Keratinocyte (primary cell): ENCODE measurements at regions not wholly inside any gene's neighbourhood (a gene's known extent, or its start where the extent isn't known, plus 50 kb on each side); places are given as distances from the start of the nearest gene placed in this dataset.

ENCODE experiments used
- DNase-seq: peaks from one replicate; pipeline ENCODE4 v3.0.0-alpha.2; 2011; ENCODE audit warnings: low read depth, missing footprints, low spot score
- FAIRE-seq: peaks from 2 replicates; lab custom pipeline; 2011; peaks lifted over from hg19 to GRCh38; lab: Jason Lieb, UNC
- H2AFZ ChIP-seq: 2 replicates; pipeline ENCODE4 v1.6.0; 2012; ENCODE audit warnings: low read length, control low read depth, inconsistent platforms; ENCODE audit not compliant: control insufficient read depth
- H3K27ac ChIP-seq: 2 replicates; pipeline ENCODE4 v1.5.1; 2011; ENCODE audit warnings: low read length; ENCODE audit not compliant: control insufficient read depth, insufficient read depth
- H3K27me3 ChIP-seq: 3 replicates; pipeline ENCODE4 v1.6.0; 2011; ENCODE audit warnings: low read length; ENCODE audit not compliant: control insufficient read depth, insufficient read depth; ENCODE audit errors: extremely low read depth
- H3K36me3 ChIP-seq, 2 experiments: 2 replicates in 1 of 2; 3 replicates in 1 of 2; pipeline ENCODE4 v1.5.1; 2011; ENCODE audit warnings: low read length in 2 of 2, mild to moderate bottlenecking in 1 of 2; ENCODE audit not compliant: control insufficient read depth in 2 of 2, insufficient read depth in 2 of 2; ENCODE audit errors: extremely low read depth in 1 of 2
- H3K4me1 ChIP-seq: 3 replicates; pipeline ENCODE4 v1.5.1; 2011; ENCODE audit warnings: low read length; ENCODE audit not compliant: control insufficient read depth, insufficient read depth; ENCODE audit errors: extremely low read depth
- H3K4me2 ChIP-seq: 3 replicates; pipeline ENCODE4 v1.6.0; 2011; ENCODE audit warnings: low read depth, low read length; ENCODE audit not compliant: control insufficient read depth, insufficient read depth; ENCODE audit errors: extremely low read depth
- H3K4me3 ChIP-seq, 3 experiments: fragments of 200-600 bp in 1 of 3; sonication (generic) in 1 of 3; 2 replicates in 2 of 3; 3 replicates in 1 of 3; pipeline ENCODE4 v1.5.1; 2011 to 2016; ENCODE audit warnings: low read length in 3 of 3, mild to moderate bottlenecking in 3 of 3, control low read depth in 2 of 3, inconsistent platforms in 1 of 3, low read depth in 1 of 3, mixed read lengths in 1 of 3, mixed run types in 1 of 3, moderate library complexity in 1 of 3; ENCODE audit not compliant: control insufficient read depth in 2 of 3, insufficient read depth in 2 of 3; ENCODE audit errors: extremely low read depth in 1 of 3
- H3K79me2 ChIP-seq: 2 replicates; pipeline ENCODE4 v1.6.0; 2012; ENCODE audit warnings: low read length; ENCODE audit not compliant: control insufficient read depth, insufficient read depth
- H3K9ac ChIP-seq: 3 replicates; pipeline ENCODE4 v1.6.0; 2011; ENCODE audit warnings: low read length; ENCODE audit not compliant: control insufficient read depth, insufficient read depth; ENCODE audit errors: extremely low read depth
- H3K9me1 ChIP-seq: 3 replicates; pipeline ENCODE4 v1.6.0; 2011; ENCODE audit warnings: low read length; ENCODE audit not compliant: control insufficient read depth, insufficient read depth; ENCODE audit errors: extremely low read depth
- H3K9me3 ChIP-seq: 2 replicates; pipeline ENCODE4 v1.5.1; 2012; ENCODE audit warnings: low read depth, low read length; ENCODE audit not compliant: control insufficient read depth
- H4K20me1 ChIP-seq: 3 replicates; pipeline ENCODE4 v1.6.0; 2011; ENCODE audit warnings: low read length; ENCODE audit not compliant: control insufficient read depth, insufficient read depth; ENCODE audit errors: extremely low read depth
- EZH2 ChIP-seq: IDR thresholded peaks from one replicate; pipeline ENCODE4 v1.6.1; 2012; ENCODE audit warnings: inconsistent platforms, mild to moderate bottlenecking, low read length, moderate library complexity
- dilution Hi-C: fragments of 300-500 bp; cut with MboI; formaldehyde crosslinking; loops from one replicate; pipeline ENCODE4 v1.7.0; 2020; ENCODE audit warnings: low sequenced_read_pairs; ENCODE audit not compliant: extremely low pct_ligation_motif_present
- TF ChIP-seq, protein P1 (sequence below), 3 experiments: IDR thresholded peaks in 1 of 3; conservative IDR thresholded peaks in 1 of 3; optimal IDR thresholded peaks in 1 of 3; 2 replicates in 2 of 3; 3 replicates in 1 of 3; pipeline versions ENCODE3 to v1.5.1; 2011; ENCODE audit warnings: low read length in 3 of 3, mild to moderate bottlenecking in 3 of 3, moderate library complexity in 2 of 3, control low read depth in 1 of 3, inconsistent platforms in 1 of 3; ENCODE audit not compliant: insufficient read depth in 2 of 3; ENCODE audit errors: extremely low read depth in 1 of 3

DNA sequence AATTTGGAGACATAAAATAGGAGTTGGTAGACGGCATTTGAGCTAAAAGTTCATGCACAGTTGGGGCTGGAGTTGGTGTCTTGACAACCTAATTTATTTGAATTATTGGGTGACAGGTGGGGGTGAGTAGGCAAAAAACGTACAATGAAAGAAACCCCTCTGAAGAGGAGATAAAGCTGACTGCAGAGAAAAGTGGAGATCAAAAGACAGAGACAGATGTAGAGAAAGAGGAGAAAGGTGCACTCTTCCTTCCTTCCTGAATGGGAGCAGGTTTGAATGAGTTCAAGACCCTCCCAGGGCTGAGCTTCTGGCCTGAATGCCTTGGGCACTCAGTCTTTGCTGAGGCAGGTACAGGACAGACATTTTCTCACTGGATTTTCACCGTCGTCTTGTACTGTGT is 284.3 kb downstream of the DHX35 start:
- no peaks in the 10 kb centered on the region for H3K36me3 ChIP-seq
- FAIRE-seq (no peak), DNase-seq (no peak)
- no peak overlapping the region for H3K27ac ChIP-seq
- dilution Hi-C loops: no loop called here
- H4K20me1 ChIP-seq: no peaks in the 10 kb centered on the region
- H3K9ac ChIP-seq: no peak overlapping the region
- H3K4me1 ChIP-seq: no peaks in the 10 kb centered on the region
- no peaks in the 10 kb centered on the region for H3K27me3 ChIP-seq
- no peaks in the 10 kb centered on the region for H3K9me3 ChIP-seq
- no peak overlapping the region for H2AFZ ChIP-seq
- no peaks in the 10 kb centered on the region for H3K9me1 ChIP-seq
- H3K4me2 ChIP-seq: no peak overlapping the region
- TF ChIP-seq, protein P1, sequence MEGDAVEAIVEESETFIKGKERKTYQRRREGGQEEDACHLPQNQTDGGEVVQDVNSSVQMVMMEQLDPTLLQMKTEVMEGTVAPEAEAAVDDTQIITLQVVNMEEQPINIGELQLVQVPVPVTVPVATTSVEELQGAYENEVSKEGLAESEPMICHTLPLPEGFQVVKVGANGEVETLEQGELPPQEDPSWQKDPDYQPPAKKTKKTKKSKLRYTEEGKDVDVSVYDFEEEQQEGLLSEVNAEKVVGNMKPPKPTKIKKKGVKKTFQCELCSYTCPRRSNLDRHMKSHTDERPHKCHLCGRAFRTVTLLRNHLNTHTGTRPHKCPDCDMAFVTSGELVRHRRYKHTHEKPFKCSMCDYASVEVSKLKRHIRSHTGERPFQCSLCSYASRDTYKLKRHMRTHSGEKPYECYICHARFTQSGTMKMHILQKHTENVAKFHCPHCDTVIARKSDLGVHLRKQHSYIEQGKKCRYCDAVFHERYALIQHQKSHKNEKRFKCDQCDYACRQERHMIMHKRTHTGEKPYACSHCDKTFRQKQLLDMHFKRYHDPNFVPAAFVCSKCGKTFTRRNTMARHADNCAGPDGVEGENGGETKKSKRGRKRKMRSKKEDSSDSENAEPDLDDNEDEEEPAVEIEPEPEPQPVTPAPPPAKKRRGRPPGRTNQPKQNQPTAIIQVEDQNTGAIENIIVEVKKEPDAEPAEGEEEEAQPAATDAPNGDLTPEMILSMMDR (optimal IDR thresholded peaks at IDR 0.05 in 1 of 3, IDR thresholded peaks at IDR 0.05 in 1 of 3, conservative IDR thresholded peaks at IDR 0.05 in 1 of 3; ENCODE audit: extremely low read depth in 1 of 3, insufficient read depth in 2 of 3, low read length in 3 of 3): no peak
- no peak for TF ChIP-seq EZH2
- no peaks in the 10 kb centered on the region for H3K79me2 ChIP-seq
- H3K4me3 ChIP-seq: no peak overlapping the region

DNA sequence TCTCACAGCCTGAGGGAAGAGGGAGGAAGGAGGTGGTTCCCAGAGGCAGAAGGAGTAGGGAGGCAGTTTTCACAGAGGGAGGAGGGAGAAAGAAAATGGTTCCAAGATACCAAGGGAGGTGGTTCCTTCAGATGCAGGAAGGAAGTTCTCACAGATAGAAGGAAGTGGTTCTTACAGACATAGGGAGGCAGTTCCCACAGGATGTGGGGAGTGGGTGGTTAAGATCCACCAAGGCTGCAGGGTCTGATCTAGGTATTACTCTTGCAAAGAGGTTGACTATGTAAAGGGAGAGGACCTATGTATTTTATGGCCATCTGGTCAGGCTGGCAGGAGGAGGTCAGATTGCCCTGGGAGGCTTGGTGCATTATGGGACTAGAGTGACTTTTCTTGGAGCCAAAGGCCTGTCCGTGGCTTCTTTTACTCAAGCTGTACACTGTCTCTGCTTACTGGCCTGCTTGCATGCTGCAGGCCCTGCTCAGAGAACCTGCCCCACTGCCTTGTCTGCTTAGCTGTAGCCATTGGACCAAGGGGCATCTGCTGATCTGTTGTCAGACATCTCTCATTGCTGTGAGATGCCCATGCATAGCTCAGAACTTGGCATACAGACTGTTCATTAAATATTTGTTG is 283.7 kb downstream of the DHX35 start:
- no peaks in the 10 kb centered on the region for H3K9me1 ChIP-seq
- H3K4me1 ChIP-seq: no peaks in the 10 kb centered on the region
- no peak overlapping the region for H3K4me2 ChIP-seq
- H3K9ac ChIP-seq: no peak overlapping the region
- FAIRE-seq (no peak), DNase-seq (no peak)
- H3K4me3 ChIP-seq: no peak overlapping the region
- dilution Hi-C loops: no loop called here
- H2AFZ ChIP-seq: no peak overlapping the region
- H3K27ac ChIP-seq: no peak overlapping the region
- no peaks in the 10 kb centered on the region for H3K36me3 ChIP-seq
- H3K27me3 ChIP-seq: no peaks in the 10 kb centered on the region
- H3K9me3 ChIP-seq: no peaks in the 10 kb centered on the region
- no peaks in the 10 kb centered on the region for H4K20me1 ChIP-seq
- TF ChIP-seq, protein P1 (optimal IDR thresholded peaks at IDR 0.05 in 1 of 3, IDR thresholded peaks at IDR 0.05 in 1 of 3, conservative IDR thresholded peaks at IDR 0.05 in 1 of 3; ENCODE audit: extremely low read depth in 1 of 3, insufficient read depth in 2 of 3, low read length in 3 of 3): no peak
- TF ChIP-seq EZH2: no peak
- no peaks in the 10 kb centered on the region for H3K79me2 ChIP-seq
